CD14-positive monocyte (primary cell): ENCODE measurements at regions not wholly inside any gene's neighbourhood (a gene's known extent, or its start where the extent isn't known, plus 50 kb on each side); places are given as distances from the start of the nearest gene placed in this dataset.

Source experiments
- DNase-seq, 3 donors: peaks; one replicate each; pipeline ENCODE4 v3.0.0-alpha.2; 2011 to 2022
- H2AFZ ChIP-seq: 2 replicates; pipeline ENCODE4 v1.6.0; 2012; ENCODE audit warnings: mild to moderate bottlenecking, low read depth, low read length, inconsistent platforms; ENCODE audit not compliant: insufficient read depth, poor library complexity, severe bottlenecking
- H3K27ac ChIP-seq, 2 donors: 1 replicate in 1 of 2; 2 replicates in 1 of 2; pipeline ENCODE4 v1.5.1; 2012 to 2013; ENCODE audit warnings: low read length in 2 of 2, control low read depth in 1 of 2, inconsistent platforms in 1 of 2, low read depth in 1 of 2, mild to moderate bottlenecking in 1 of 2
- H3K27me3 ChIP-seq, 2 donors: one replicate each; pipeline versions ENCODE4 v1.6.0 to v1.6.1; 2011 to 2013; ENCODE audit warnings: low read length in 2 of 2; ENCODE audit not compliant: control insufficient read depth in 2 of 2, insufficient read depth in 2 of 2
- H3K36me3 ChIP-seq, 2 donors: replicated peaks in 1 of 2; 1 replicate in 1 of 2; 2 replicates in 1 of 2; pipeline versions ENCODE4 v1.5.1 to v1.6.1; 2012 to 2013; ENCODE audit warnings: low read length in 2 of 2, control low read depth in 1 of 2, inconsistent platforms in 1 of 2, mild to moderate bottlenecking in 1 of 2; ENCODE audit not compliant: insufficient read depth in 2 of 2, control insufficient read depth in 1 of 2
- H3K4me1 ChIP-seq, 2 donors: 1 replicate in 1 of 2; 2 replicates in 1 of 2; pipeline versions ENCODE4 v1.5.1 to v1.6.1; 2012 to 2013; ENCODE audit warnings: low read length in 2 of 2, control low read depth in 1 of 2, inconsistent platforms in 1 of 2, mild to moderate bottlenecking in 1 of 2, moderate library complexity in 1 of 2; ENCODE audit not compliant: insufficient read depth in 2 of 2, control insufficient read depth in 1 of 2
- H3K4me2 ChIP-seq: replicated peaks from 2 replicates; pipeline ENCODE3; 2012; ENCODE audit warnings: low read length, moderate library complexity, mild to moderate bottlenecking; ENCODE audit not compliant: poor library complexity, severe bottlenecking; ENCODE audit errors: extremely low read depth
- H3K4me3 ChIP-seq, 3 experiments: fragments of 200-600 bp in 1 of 3; sonication (generic) in 1 of 3; replicated peaks in 1 of 3; 1 replicate in 2 of 3; 2 replicates in 1 of 3; pipeline ENCODE4 v1.5.1; 2011 to 2013; ENCODE audit warnings: low read length in 3 of 3, mild to moderate bottlenecking in 3 of 3, control low read depth in 2 of 3, low read depth in 2 of 3, inconsistent platforms in 1 of 3, moderate library complexity in 1 of 3
- H3K79me2 ChIP-seq: 2 replicates; pipeline ENCODE4 v1.6.0; 2012; ENCODE audit warnings: mild to moderate bottlenecking, control low read depth, inconsistent platforms, low read length, moderate library complexity; ENCODE audit not compliant: insufficient read depth
- H3K9ac ChIP-seq: 2 replicates; pipeline ENCODE4 v1.6.0; 2017; ENCODE audit warnings: low read length, mild to moderate bottlenecking; ENCODE audit not compliant: insufficient read depth, poor library complexity, severe bottlenecking
- H3K9me3 ChIP-seq, 2 donors: replicated peaks in 1 of 2; 1 replicate in 1 of 2; 2 replicates in 1 of 2; pipeline versions ENCODE4 v1.5.1 to v1.6.1; 2012 to 2013; ENCODE audit warnings: low read length in 2 of 2, control low read depth in 1 of 2; ENCODE audit not compliant: control insufficient read depth in 1 of 2, insufficient read depth in 1 of 2
- H4K20me1 ChIP-seq: 2 replicates; pipeline ENCODE4 v1.6.0; 2012; ENCODE audit warnings: mild to moderate bottlenecking, low read length, control low read depth, moderate library complexity; ENCODE audit not compliant: insufficient read depth
- H3K27ac Mint-ChIP-seq, 7 donors: one replicate each; pipeline ENCODE4 v1.8.0; 2020; ENCODE audit warnings: mild to moderate bottlenecking in 7 of 7, mixed read lengths in 7 of 7, moderate library complexity in 6 of 7, inconsistent platforms in 2 of 7
- H3K27me3 Mint-ChIP-seq, 3 donors: one replicate each; pipeline ENCODE4 v1.8.0; 2021 to 2022; ENCODE audit warnings: low read depth in 3 of 3, mild to moderate bottlenecking in 3 of 3, mixed read lengths in 3 of 3, moderate library complexity in 3 of 3, inconsistent platforms in 1 of 3
- H3K36me3 Mint-ChIP-seq, 2 donors: one replicate each; pipeline ENCODE4 v1.8.0; 2020; ENCODE audit warnings: mixed read lengths in 2 of 2, inconsistent platforms in 1 of 2, mild to moderate bottlenecking in 1 of 2
- H3K4me1 Mint-ChIP-seq: one replicate; pipeline ENCODE4 v1.8.0; 2020; ENCODE audit warnings: mild to moderate bottlenecking, mixed read lengths
- H3K4me3 Mint-ChIP-seq, 2 donors: one replicate each; pipeline ENCODE4 v1.8.0; 2020; ENCODE audit warnings: mild to moderate bottlenecking in 2 of 2, mixed read lengths in 2 of 2, moderate library complexity in 1 of 2
- H3K9me3 Mint-ChIP-seq, 7 donors: one replicate each; pipeline ENCODE4 v1.8.0; 2020 to 2022; ENCODE audit warnings: mixed read lengths in 7 of 7, mild to moderate bottlenecking in 6 of 7, moderate library complexity in 6 of 7, inconsistent platforms in 2 of 7
- WGBS: methylation state at CpG from one replicate; pipeline ENCODE4 v1.1.5; 2013; ENCODE audit warnings: missing lambda C conversion rate; ENCODE audit not compliant: insufficient coverage; 5-methylcytosine and 5-hydroxymethylcytosine counted together
- intact Hi-C, 2 donors: fragments of 100-400 bp; cut with micrococcal nuclease; formaldehyde crosslinking; loops; one replicate each; pipeline versions ENCODE4 v1.15.0 to v1.15.1; 2023
- TF ChIP-seq, protein P1 (sequence below): fragments of 200-600 bp; IDR thresholded peaks from one replicate; pipeline ENCODE4 v1.8.0; 2022; ENCODE audit warnings: antibody characterized with exemption, mild to moderate bottlenecking

DNA sequence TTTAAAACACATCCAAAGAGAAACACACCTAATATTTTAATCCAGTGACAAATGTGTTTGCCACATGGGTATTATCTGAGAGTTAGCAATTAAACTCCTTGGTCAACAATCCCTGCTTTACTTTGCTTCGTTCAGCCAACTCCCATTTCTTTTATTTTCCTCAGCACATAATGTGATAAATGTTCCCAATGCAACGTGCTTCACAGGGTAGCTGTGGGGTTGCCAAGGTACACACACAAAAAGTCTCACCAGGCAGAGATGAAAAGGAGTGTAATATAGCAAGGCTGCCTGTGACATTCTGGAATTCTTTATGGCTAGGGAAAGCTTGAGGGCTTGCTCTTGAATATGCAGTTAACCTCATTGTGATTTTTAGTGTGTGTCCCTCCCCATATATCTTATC lies 208.0 kb upstream of the DIO2 start:
- H3K36me3 Mint-ChIP-seq, result no peaks in the 10 kb centered on the region
- Histone ChIP-seq H3K4me3 (no peak overlapping the region), H3K9ac (no peak overlapping the region), H3K27ac (no peak overlapping the region), H3K27me3 (no peaks in the 10 kb centered on the region), H3K4me1 (no peaks in the 10 kb centered on the region), H3K36me3 (no peaks in the 10 kb centered on the region), H2AFZ (no peak overlapping the region), H4K20me1 (no peaks in the 10 kb centered on the region), H3K79me2 (no peaks in the 10 kb centered on the region), H3K4me2 (no peak overlapping the region), H3K9me3 (peaks cover 0 to 2% of the 10 kb centered on the region in 2 donors)
- H3K9me3 Mint-ChIP-seq, result peaks cover 0 to 11% (median 6%) of the 10 kb centered on the region in 7 donors
- TF ChIP-seq, protein P1, sequence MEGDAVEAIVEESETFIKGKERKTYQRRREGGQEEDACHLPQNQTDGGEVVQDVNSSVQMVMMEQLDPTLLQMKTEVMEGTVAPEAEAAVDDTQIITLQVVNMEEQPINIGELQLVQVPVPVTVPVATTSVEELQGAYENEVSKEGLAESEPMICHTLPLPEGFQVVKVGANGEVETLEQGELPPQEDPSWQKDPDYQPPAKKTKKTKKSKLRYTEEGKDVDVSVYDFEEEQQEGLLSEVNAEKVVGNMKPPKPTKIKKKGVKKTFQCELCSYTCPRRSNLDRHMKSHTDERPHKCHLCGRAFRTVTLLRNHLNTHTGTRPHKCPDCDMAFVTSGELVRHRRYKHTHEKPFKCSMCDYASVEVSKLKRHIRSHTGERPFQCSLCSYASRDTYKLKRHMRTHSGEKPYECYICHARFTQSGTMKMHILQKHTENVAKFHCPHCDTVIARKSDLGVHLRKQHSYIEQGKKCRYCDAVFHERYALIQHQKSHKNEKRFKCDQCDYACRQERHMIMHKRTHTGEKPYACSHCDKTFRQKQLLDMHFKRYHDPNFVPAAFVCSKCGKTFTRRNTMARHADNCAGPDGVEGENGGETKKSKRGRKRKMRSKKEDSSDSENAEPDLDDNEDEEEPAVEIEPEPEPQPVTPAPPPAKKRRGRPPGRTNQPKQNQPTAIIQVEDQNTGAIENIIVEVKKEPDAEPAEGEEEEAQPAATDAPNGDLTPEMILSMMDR, result no peak
- WGBS, result no CpG with 5 or more reads among the region's 2 CpGs
- no peak for DNase-seq
- H3K4me3 Mint-ChIP-seq, result no peak overlapping the region
- no peaks in the 10 kb centered on the region for H3K27me3 Mint-ChIP-seq
- H3K27ac Mint-ChIP-seq, result no peak overlapping the region
- no peaks in the 10 kb centered on the region for H3K4me1 Mint-ChIP-seq
- intact Hi-C loops, result no loop called here

GRCh38 chr14:80415636-80416035 lies 204.3 kb upstream of the DIO2 start:
- Histone ChIP-seq H3K9ac (no peak overlapping the region), H3K4me2 (no peak overlapping the region)
- WGBS, result 95% methylated on average over 3 of the region's 4 CpGs

More at GRCh38 chr14:80415636-80416035, 204.3 kb upstream of the DIO2 start:
- no peaks in the 10 kb centered on the region for H3K36me3 Mint-ChIP-seq
- intact Hi-C loops, result no loop called here
- no peak overlapping the region for H2AFZ ChIP-seq
- H3K79me2 ChIP-seq, result no peaks in the 10 kb centered on the region
- no peaks in the 10 kb centered on the region for H3K27me3 Mint-ChIP-seq
- no peaks in the 10 kb centered on the region for H3K36me3 ChIP-seq
- H4K20me1 ChIP-seq, result no peaks in the 10 kb centered on the region
- H3K9me3 Mint-ChIP-seq, result peaks cover 0 to 7% (median 2%) of the 10 kb centered on the region in 7 donors
- no peak for DNase-seq
- no peak overlapping the region for H3K27ac Mint-ChIP-seq
- H3K27me3 ChIP-seq, result no peaks in the 10 kb centered on the region
- no peaks in the 10 kb centered on the region for H3K4me1 Mint-ChIP-seq
- H3K27ac ChIP-seq, result no peak overlapping the region
- TF ChIP-seq, protein P1, result no peak
- H3K4me1 ChIP-seq, result no peaks in the 10 kb centered on the region
- no peak overlapping the region for H3K4me3 Mint-ChIP-seq
- no peaks in the 10 kb centered on the region for H3K9me3 ChIP-seq
- no peak overlapping the region for H3K4me3 ChIP-seq
